DND-41 (cell line): ENCODE measurements at regions not wholly inside any gene's neighbourhood (a gene's known extent, or its start where the extent isn't known, plus 50 kb on each side); places are given as distances from the start of the nearest gene placed in this dataset.

Experiments used
- EZH2 ChIP-seq: IDR thresholded peaks from 3 replicates; pipeline ENCODE4 v1.6.1; 2012; ENCODE audit warnings: borderline replicate concordance, low read depth, mild to moderate bottlenecking, moderate library complexity, low read length, inconsistent platforms; ENCODE audit not compliant: severe bottlenecking
- TF ChIP-seq, protein P1 (sequence below): IDR thresholded peaks from 2 replicates; pipeline ENCODE4 v1.5.1; 2012; ENCODE audit warnings: borderline replicate concordance, low read length, moderate library complexity, mild to moderate bottlenecking; ENCODE audit not compliant: poor library complexity, severe bottlenecking; ENCODE audit errors: extremely low read depth

DNA sequence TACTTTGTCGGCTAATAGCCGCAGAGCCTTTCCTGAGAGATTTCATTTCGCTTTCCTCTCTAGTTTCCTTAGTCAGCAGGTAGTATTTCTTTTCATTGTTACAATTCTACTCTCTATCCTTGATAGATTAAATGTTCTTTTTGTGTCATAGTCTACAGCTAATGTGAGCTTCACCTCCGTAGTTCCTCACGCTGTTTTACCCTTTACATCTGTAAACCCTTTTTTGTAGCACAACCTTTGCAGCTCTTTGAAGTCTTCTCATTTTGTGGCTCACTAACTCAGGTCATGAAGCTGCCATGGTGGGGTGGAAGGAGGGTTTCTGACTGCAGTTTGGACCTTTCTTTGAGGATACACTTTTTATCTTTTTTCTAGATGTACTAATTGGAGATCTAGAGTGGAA, 1008.8 kb upstream of the PABPC4L start:
- TF ChIP-seq, protein P1, sequence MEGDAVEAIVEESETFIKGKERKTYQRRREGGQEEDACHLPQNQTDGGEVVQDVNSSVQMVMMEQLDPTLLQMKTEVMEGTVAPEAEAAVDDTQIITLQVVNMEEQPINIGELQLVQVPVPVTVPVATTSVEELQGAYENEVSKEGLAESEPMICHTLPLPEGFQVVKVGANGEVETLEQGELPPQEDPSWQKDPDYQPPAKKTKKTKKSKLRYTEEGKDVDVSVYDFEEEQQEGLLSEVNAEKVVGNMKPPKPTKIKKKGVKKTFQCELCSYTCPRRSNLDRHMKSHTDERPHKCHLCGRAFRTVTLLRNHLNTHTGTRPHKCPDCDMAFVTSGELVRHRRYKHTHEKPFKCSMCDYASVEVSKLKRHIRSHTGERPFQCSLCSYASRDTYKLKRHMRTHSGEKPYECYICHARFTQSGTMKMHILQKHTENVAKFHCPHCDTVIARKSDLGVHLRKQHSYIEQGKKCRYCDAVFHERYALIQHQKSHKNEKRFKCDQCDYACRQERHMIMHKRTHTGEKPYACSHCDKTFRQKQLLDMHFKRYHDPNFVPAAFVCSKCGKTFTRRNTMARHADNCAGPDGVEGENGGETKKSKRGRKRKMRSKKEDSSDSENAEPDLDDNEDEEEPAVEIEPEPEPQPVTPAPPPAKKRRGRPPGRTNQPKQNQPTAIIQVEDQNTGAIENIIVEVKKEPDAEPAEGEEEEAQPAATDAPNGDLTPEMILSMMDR: no peak
- TF ChIP-seq EZH2: no peak
